ENCODE measurements at regions not wholly inside any gene's neighbourhood (a gene's known extent, or its start where the extent isn't known, plus 50 kb on each side); places are given as distances from the start of the nearest gene placed in this dataset.

- DNase-seq = no peak
Observed at GRCh38 chr2:239609607-239610310, 208.9 kb upstream of the HDAC4 start.

DNA sequence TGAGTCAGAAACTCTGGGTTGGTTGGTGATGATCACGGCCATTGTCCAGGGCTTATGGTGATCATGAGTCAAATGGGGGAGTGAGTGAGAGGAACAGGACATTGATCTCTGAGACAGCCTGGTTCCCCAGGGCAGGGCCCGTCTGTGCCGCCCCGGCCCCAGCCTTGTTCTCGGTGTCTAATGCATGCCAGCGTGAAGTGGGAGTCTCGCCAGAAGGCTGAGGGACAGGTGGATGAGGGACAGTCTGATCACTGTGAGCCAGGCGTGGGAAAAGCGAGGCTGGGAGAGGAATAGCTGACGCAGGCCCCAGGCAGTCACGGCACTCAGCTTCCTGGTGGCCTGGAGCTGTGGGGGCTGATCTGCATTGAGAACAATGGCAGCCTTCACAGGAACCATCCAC is 208.3 kb upstream of the HDAC4 start:
- DNase-seq = no peak

DNA sequence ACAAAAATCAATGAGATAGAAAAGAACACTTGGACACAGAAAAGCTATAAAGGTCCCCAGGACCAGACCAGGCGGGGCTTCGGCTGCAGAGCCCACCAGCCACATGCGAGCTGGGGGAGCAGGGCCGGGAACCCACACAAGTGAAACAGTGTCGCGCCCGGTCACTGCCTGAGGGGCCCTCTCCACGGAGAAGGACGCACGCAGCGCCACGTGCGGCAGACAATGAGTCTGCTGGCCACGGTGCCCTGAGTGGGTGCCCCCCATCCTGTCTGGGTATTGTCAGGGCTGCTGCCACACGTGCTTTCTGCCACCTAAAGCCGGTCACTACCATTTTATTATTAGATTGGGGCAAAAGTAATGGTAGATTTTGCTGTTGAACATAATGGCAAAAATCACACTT is 207.9 kb upstream of the HDAC4 start:
- DNase-seq = no peak

DNA sequence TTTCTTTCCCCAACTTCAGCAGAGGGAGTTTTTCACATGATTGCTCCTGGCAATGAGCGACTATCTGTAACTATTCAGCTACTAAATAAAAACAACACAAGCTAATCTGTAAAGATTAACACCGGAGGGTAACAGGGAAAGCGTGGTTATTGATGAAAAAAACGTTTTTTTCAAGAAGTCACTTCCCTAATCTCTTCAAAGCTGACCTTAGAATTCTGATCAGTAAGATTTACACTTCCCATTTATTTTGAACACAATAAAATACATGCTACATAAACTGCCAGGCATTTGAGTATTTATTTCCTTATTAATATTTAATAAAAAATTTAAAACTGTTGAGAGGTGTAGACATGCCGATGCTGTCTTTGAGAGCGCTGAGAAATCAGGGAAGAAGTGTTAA is 207.4 kb upstream of the HDAC4 start:
- DNase-seq = no peak

- DNase-seq = no peak
Observed at GRCh38 chr2:239607517-239608191, 206.8 kb upstream of the HDAC4 start.

- no peak for DNase-seq
Observed at GRCh38 chr2:239606741-239607516, 206.1 kb upstream of the HDAC4 start.

- DNase-seq = peak in 4 of 14 donors; percentile 17 to 32 (median 27)
Observed at GRCh38 chr2:239605976-239606375, 205.2 kb upstream of the HDAC4 start.

DNA sequence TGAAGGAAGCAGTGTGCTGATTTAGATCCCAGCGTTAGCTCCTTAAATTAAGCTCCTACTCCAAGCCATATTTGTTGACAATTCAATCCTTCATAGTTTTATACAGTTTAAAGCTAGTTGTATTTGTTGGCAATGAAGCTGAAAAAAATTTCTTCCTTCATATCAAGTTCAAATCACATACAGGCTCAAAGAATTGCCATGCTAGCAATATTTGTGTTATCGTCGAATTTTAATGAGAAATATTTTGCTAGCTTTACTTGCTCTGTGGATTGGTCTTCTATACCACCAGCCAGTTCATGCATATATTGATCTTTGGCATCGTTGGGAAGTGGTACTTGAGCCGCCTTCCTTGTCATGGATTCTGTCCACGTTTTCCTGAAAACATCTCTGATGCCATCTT is 204.6 kb upstream of the HDAC4 start:
- DNase-seq = no peak

GRCh38 chr2:239604861-239605260 is 204.0 kb upstream of the HDAC4 start:
- no peak for DNase-seq

- no peak for DNase-seq
Observed at GRCh38 chr2:239603411-239604356, 202.9 kb upstream of the HDAC4 start.

DNA sequence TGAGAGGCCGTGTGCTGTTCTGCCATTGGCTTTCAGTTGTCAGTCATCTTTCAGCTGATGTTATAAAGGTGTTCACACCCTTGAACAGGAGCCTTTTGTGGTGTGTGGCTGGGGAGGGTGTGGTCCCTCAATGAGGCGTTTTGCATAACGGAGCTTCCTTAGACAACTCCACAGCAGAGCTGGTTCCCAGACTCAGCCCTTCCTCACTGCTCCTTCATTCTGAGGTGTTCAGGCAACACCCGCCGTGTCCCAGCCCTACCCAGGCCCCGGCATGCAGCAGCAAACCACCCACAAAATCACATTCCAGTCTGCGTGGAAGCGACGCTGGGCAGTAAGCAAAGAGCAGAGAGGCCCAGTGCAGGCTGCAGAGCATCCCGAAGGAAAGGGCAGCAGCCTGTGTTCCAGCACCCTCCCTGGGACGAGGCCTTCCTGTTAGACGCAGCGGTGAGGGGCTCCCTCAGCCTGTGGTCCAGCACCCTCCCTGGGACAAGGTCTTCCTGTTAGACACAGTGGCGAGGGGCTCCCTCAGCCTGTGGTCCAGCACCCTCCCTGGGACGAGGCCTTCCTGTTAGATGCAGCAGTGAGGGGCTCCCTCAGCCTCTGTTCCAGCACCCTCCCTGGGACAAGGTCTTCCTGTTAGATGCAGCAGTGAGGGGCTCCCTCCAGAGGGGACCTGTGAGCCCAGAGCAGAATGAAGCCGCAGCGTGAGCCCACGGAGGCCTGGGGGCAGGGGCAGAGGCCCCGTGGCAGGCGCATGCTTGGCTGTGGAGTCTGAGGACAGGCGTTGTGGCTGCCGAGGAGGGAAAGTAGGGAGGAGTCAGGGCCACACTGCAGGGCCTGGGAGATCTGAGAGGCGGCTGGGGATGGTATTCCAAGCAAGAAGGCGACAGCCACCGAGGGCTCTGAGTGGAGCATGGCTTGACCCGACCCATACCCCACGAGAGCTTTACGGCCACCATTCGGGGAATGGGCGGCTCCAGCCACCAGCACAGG is 201.8 kb upstream of the HDAC4 start:
- DNase-seq = no peak

- DNase-seq = no peak
Observed at GRCh38 chr2:239601880-239602279, 201.1 kb upstream of the HDAC4 start.

GRCh38 chr2:239601201-239601851 is 200.5 kb upstream of the HDAC4 start:
- DNase-seq = no peak

- DNase-seq = no peak
Observed at GRCh38 chr2:239600650-239601049, 199.8 kb upstream of the HDAC4 start.

- no peak for DNase-seq
Observed at GRCh38 chr2:239600001-239600593, 199.3 kb upstream of the HDAC4 start.

GRCh38 chr2:239599299-239599698 is 198.5 kb upstream of the HDAC4 start:
- no peak for DNase-seq

DNA sequence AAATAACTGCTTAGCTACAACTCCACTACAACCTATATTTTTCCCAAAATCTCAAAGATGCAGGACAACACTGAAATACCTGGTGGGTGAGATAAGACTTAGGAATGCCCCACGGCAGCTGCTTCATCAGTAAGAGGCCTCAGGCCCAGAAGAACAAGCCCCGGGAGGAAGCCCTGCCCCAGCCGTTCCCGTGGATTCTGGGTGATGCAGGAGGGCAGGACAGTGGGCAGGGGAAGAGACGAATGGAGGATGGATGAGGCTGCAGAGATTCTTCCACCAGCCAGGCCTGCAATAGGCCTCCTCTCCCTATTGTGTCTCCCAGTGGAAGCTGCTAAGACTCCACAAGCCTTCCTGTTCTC is 197.9 kb upstream of the HDAC4 start:
- no peak for DNase-seq

DNA sequence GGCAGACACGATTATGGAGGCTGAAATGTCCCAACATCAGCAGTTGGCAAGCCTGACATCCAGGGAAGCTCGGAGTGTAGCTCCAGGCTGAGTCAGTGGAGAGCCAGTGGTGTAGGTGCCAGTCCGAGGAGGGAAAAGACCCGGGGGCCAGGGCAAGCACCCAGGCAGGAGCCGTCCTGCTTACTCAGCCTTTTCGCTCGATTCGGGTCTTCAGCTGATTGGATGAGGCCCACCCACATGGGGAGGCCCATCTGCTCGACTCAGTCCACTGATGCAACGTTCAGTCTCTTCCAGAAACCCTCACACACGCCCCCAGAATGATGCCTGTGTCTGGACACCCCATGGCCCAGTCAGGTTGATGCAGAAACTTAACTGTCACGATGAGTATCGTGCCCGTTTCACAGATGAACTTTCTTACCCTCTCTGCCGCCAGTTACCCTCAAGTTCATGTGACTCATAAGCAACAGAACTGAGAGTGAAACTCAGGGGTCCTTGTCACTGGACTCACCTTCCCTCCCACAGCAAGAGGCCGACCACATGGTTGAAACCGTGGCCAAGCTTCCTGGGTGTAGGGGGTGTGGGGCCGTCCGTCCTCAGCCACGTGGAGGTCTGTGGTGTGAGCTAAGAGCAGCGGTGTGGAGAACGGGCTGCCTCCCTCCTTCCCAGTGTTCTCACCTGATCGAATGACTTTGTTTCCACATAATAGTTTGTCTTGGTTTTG is 197.4 kb upstream of the HDAC4 start:
- no peak for DNase-seq

DNA sequence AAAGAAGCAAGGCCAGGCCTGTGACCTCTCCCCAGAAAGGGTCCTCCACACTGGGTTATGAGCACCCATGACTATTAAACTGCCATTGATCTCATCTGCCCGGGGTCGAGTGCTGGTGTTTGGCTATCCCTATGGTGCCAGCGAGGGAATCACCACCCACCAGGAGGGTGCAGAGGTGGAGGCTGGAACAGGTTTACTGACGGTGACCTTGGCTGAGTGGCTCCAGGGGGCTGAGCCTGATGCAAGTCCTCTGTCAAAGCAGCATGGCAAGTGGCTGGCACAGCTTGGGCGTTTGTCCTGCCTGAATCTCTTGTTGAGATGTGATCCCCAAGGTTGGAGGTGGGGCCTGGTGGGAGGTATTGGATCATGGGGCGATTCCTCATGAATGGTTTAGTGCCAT is 196.4 kb upstream of the HDAC4 start:
- DNase-seq = no peak

GRCh38 chr2:239596792-239597191 is 196.0 kb upstream of the HDAC4 start:
- no peak for DNase-seq
